Mesendoderm (in vitro differentiated cells): ENCODE measurements at regions not wholly inside any gene's neighbourhood (a gene's known extent, or its start where the extent isn't known, plus 50 kb on each side); places are given as distances from the start of the nearest gene placed in this dataset.
"Not testable (repeated sequence)": the region's sequence is repeated elsewhere in the genome, so short reads cannot be mapped to it uniquely, and the experiment has no call there.

ENCODE experiments used
- DNase-seq: peaks from one replicate; pipeline ENCODE4 v3.0.0; 2013
- H2AK5ac ChIP-seq: 2 replicates; pipeline ENCODE4 v1.6.1; 2013; ENCODE audit warnings: low read length, inconsistent platforms
- H2BK120ac ChIP-seq: 2 replicates; pipeline ENCODE4 v1.6.1; 2013; ENCODE audit warnings: low read depth, mild to moderate bottlenecking, low read length, moderate library complexity, mixed read lengths
- H2BK15ac ChIP-seq: replicated peaks from 2 replicates; pipeline ENCODE4 v1.6.1; 2013; ENCODE audit warnings: low read depth, mild to moderate bottlenecking, moderate library complexity
- H2BK5ac ChIP-seq: 2 replicates; pipeline ENCODE4 v1.6.1; 2013; ENCODE audit warnings: low read length, inconsistent platforms
- H3K18ac ChIP-seq: 2 replicates; pipeline ENCODE4 v1.6.1; 2013; ENCODE audit warnings: mild to moderate bottlenecking, low read length, mixed read lengths
- H3K23ac ChIP-seq: one replicate; pipeline ENCODE4 v1.6.1; 2013; ENCODE audit warnings: low read length
- H3K27ac ChIP-seq: 2 replicates; pipeline ENCODE4 v1.5.1; 2013; ENCODE audit warnings: low read depth, mild to moderate bottlenecking, inconsistent platforms, low read length, moderate library complexity
- H3K27me3 ChIP-seq: 2 replicates; pipeline ENCODE4 v1.6.1; 2013; ENCODE audit warnings: low read length, control low read depth, mild to moderate bottlenecking, inconsistent platforms; ENCODE audit not compliant: insufficient read depth, poor library complexity
- H3K36me3 ChIP-seq: 2 replicates; pipeline ENCODE4 v1.6.1; 2013; ENCODE audit warnings: low read length, inconsistent platforms; ENCODE audit not compliant: control insufficient read depth, insufficient read depth
- H3K4ac ChIP-seq: one replicate; pipeline ENCODE4 v1.6.1; 2013; ENCODE audit warnings: low read depth, mild to moderate bottlenecking, low read length, moderate library complexity
- H3K4me1 ChIP-seq: 2 replicates; pipeline ENCODE4 v1.6.1; 2013; ENCODE audit warnings: low read depth, low read length, inconsistent platforms; ENCODE audit not compliant: control insufficient read depth
- H3K4me2 ChIP-seq: 2 replicates; pipeline ENCODE4 v1.6.1; 2013; ENCODE audit warnings: low read length
- H3K4me3 ChIP-seq: 2 replicates; pipeline ENCODE4 v1.5.1; 2013; ENCODE audit warnings: mild to moderate bottlenecking, low read length
- H3K56ac ChIP-seq: one replicate; pipeline ENCODE4 v1.6.1; 2013; ENCODE audit warnings: low read length
- H3K79me1 ChIP-seq: 2 replicates; pipeline ENCODE4 v1.6.1; 2013; ENCODE audit warnings: low read length, inconsistent platforms
- H3K79me2 ChIP-seq: 2 replicates; pipeline ENCODE4 v1.6.1; 2013; ENCODE audit warnings: mild to moderate bottlenecking, low read length; ENCODE audit not compliant: control insufficient read depth, insufficient read depth
- H3K9ac ChIP-seq: 2 replicates; pipeline ENCODE4 v1.6.1; 2013; ENCODE audit warnings: low read length, inconsistent platforms
- H4K5ac ChIP-seq: one replicate; pipeline ENCODE4 v1.6.1; 2013; ENCODE audit warnings: low read length
- H4K8ac ChIP-seq: one replicate; pipeline ENCODE4 v1.6.1; 2013; ENCODE audit warnings: low read depth, mild to moderate bottlenecking, control low read depth, low read length, moderate library complexity
- WGBS: extraction: QIAGEN DNeasy Blood & Tissue Kit; methylation state at CpG from one replicate; pipeline ENCODE4 v1.1.7; 2013; ENCODE audit warnings: low lambda C conversion rate, missing lambda C conversion rate; ENCODE audit not compliant: insufficient coverage; ENCODE audit errors: extremely low coverage; 5-methylcytosine and 5-hydroxymethylcytosine counted together

DNA sequence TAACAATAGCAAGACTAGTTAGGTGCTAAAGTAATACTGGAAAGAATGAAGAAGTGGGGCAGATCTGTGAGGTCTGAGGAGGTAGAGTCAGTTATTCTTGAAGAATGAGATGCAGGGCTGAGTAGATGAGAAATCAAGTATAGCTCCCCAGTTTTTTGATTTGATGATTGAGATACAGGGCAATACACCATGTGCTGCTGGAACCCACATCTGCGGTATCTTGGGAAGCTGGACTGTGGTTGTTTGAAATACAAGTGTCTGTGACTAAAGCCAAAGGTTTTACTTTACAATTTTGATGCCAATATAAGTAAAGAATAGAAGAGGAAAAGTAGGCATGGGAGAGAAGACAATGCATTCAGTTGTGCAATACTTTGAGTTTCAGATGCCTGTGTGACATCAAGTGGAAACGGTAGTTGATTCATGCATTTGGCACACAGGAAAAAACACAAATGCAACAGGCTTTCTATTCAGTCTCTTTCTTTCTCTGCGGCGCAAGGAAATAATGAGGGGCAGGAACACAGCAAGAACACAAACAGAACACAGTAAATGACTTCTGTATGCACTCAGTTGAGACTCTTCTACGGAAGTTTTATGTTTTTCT, 190.2 kb upstream of the SLC38A2 start:
- no peak overlapping the region for H3K27ac ChIP-seq
- H3K4me3 ChIP-seq = no peak overlapping the region
- H2BK120ac ChIP-seq = no peak overlapping the region

DNA sequence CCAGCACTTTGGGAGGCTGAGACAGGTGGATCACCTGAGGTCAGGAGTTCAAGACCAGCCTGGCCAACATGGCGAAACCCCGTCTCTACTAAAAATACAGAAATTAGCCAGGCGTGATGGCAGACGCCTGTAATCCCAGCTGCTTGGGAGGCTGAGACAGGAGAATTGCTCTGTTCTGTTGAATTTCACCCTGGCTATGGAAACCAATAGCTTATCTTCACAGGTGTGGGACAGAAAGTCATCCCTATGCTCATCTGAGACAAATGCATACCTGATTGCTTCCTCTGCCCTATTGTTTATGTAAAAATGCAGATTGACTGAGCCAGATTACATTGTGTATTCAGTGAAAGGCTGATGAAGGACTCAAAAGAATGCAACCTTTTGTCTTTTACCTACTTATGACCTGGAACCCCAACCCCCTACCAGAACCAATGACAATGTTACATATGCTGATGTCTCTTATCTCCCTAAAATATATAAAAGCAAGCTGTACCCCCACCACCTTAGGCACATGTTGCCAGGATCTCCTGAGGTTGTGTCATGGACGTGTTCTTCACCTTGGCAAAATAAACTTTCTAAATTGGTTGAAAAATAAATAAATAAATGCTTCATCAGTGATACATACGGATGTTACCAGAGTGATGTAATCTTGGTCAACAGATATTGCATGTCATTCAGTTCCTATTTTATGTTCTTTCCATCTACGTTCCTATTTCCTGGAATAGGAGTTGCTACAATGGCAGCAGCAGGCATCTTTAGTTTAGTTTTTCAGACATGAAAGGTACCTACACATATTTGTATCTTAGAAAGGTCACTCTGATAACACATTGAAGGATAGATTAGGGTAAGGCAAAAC, 189.4 kb upstream of the SLC38A2 start:
- H2AK5ac ChIP-seq, H3K79me1 ChIP-seq, H3K56ac ChIP-seq, H2BK15ac ChIP-seq, H2BK120ac ChIP-seq, H4K8ac ChIP-seq, H3K79me2 ChIP-seq, H2BK5ac ChIP-seq, H3K36me3 ChIP-seq, H3K9ac ChIP-seq, H3K4me1 ChIP-seq, H3K4ac ChIP-seq, H3K23ac ChIP-seq, H4K5ac ChIP-seq, H3K4me3 ChIP-seq, H3K18ac ChIP-seq, H3K4me2 ChIP-seq, H3K27me3 ChIP-seq: not testable (repeated sequence)
- peak overlapping the region; percentile 37 for H3K27ac ChIP-seq
- peak; percentile 90 for DNase-seq
- WGBS = no CpG with 5 or more reads among the region's 7 CpGs

More for the DNA sequence above, 190.2 kb upstream of the SLC38A2 start:
- Histone ChIP-seq H3K36me3 (no peaks in the 10 kb centered on the region), H2AK5ac (no peak overlapping the region), H2BK5ac (peak overlapping the region; percentile 23), H3K4me1 (peaks cover 2% of the 10 kb centered on the region), H3K4me2 (no peak overlapping the region), H3K23ac (no peak overlapping the region), H4K5ac (no peak overlapping the region), H3K27me3 (no peaks in the 10 kb centered on the region), H3K56ac (no peak overlapping the region), H3K4ac (no peak overlapping the region), H3K18ac (peak overlapping the region; percentile 39), H4K8ac (no peak overlapping the region), H2BK15ac (no peak overlapping the region), H3K79me1 (no peaks in the 10 kb centered on the region), H3K79me2 (no peaks in the 10 kb centered on the region), H3K9ac (no peak overlapping the region)
- no CpG with 5 or more reads among the region's 5 CpGs for WGBS
- DNase-seq = peak; percentile 25

DNA sequence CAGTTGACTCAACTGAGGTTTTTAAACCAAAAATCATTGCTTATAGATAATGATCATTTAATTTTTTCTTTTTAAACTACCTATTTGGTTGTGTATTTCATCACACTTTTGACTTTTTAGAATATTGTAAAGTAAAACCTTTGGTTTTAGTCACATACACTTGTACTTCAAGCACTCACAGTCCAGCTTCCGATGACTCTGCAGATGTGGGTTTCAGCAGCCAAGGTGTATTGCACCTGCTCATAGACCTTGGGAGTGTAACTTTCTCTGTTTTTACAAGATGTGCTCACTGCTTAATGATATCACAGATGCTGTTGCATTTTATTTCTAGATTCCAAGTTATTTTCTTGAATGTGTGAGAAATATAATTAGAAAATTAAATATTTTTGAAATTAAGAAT, 188.3 kb upstream of the SLC38A2 start:
- WGBS = no CpG with 5 or more reads among the region's 1 CpG
- no peak overlapping the region for H3K56ac ChIP-seq

DNA sequence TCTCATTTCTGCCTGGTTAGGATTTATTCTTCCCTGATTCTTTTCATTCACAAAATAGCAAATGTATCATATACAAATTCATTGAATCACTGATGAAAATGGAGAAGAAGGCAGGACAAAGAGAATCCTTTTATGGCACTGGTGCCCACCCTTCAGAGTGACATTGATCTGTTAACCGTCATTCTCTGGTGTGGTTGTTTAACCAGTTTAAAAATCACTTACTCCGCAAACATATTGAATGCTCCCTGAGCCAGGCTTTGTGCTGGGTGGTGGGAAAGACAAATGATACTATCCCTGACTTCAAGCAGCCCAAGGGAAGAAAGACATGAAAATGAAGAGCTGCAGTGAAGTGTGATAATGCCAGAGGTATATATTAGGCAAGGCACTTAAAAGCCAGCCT, 187.5 kb upstream of the SLC38A2 start:
- Histone ChIP-seq H2BK15ac (no peak overlapping the region), H3K4me3 (no peak overlapping the region), H3K18ac (peak overlapping the region; percentile 60), H4K8ac (no peak overlapping the region), H3K4me1 (peaks cover 2% of the 10 kb centered on the region), H4K5ac (no peak overlapping the region), H3K27me3 (no peaks in the 10 kb centered on the region), H3K79me2 (no peaks in the 10 kb centered on the region), H3K36me3 (no peaks in the 10 kb centered on the region), H3K4ac (no peak overlapping the region), H3K4me2 (no peak overlapping the region), H3K27ac (no peak overlapping the region), H3K79me1 (no peaks in the 10 kb centered on the region), H3K9ac (no peak overlapping the region), H2AK5ac (no peak overlapping the region), H2BK120ac (no peak overlapping the region), H3K56ac (no peak overlapping the region), H3K23ac (no peak overlapping the region), H2BK5ac (no peak overlapping the region)
- WGBS = no CpG with 5 or more reads among the region's 2 CpGs
- no peak for DNase-seq

More for the DNA sequence above, 188.3 kb upstream of the SLC38A2 start:
- Histone ChIP-seq H3K79me1 (no peaks in the 10 kb centered on the region), H2BK15ac (no peak overlapping the region), H3K4me2 (no peak overlapping the region), H3K9ac (no peak overlapping the region), H3K4ac (peak overlapping the region; percentile 70), H3K27me3 (no peaks in the 10 kb centered on the region), H3K79me2 (no peaks in the 10 kb centered on the region), H2AK5ac (no peak overlapping the region), H4K8ac (no peak overlapping the region), H3K27ac (no peak overlapping the region), H3K4me3 (no peak overlapping the region), H3K36me3 (no peaks in the 10 kb centered on the region), H3K18ac (no peak overlapping the region), H2BK120ac (no peak overlapping the region), H2BK5ac (no peak overlapping the region), H4K5ac (no peak overlapping the region), H3K23ac (no peak overlapping the region), H3K4me1 (peaks cover 2% of the 10 kb centered on the region)
- no peak for DNase-seq

DNA sequence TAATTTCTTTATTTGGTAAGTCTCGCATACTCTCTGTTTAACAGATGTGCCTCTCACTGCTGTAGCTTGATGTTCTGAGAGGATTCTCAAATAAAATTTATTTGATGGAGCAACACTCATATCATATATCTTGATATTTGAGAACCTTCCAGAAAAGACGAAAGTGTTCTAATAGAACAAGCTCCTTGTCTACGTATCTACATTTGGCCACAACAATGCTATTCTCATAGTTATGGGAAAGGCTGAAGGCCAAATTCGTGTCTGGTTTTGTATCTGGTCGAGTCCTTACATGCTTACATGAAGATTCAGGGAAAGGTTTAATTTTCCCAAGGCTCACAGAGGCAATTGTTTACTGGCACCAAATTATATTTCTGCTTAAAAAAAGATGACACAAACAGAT, 186.7 kb upstream of the SLC38A2 start:
- Histone ChIP-seq H3K27me3 (no peaks in the 10 kb centered on the region), H3K4me1 (peaks cover 2% of the 10 kb centered on the region), H3K4me2 (no peak overlapping the region), H4K5ac (no peak overlapping the region), H3K9ac (no peak overlapping the region), H3K4ac (no peak overlapping the region), H2AK5ac (no peak overlapping the region), H3K18ac (no peak overlapping the region), H3K27ac (no peak overlapping the region), H3K4me3 (no peak overlapping the region), H4K8ac (no peak overlapping the region), H3K79me1 (no peaks in the 10 kb centered on the region), H3K36me3 (no peaks in the 10 kb centered on the region), H3K56ac (no peak overlapping the region), H2BK5ac (no peak overlapping the region), H2BK120ac (no peak overlapping the region), H3K79me2 (no peaks in the 10 kb centered on the region), H3K23ac (no peak overlapping the region), H2BK15ac (no peak overlapping the region)
- no CpG with 5 or more reads among the region's 5 CpGs for WGBS
- DNase-seq = no peak
